IMR-90 (cell line): ENCODE measurements at regions not wholly inside any gene's neighbourhood (a gene's known extent, or its start where the extent isn't known, plus 50 kb on each side); places are given as distances from the start of the nearest gene placed in this dataset.

ENCODE experiments used
- RAD21 ChIP-seq: IDR thresholded peaks from 2 replicates; pipeline ENCODE4 v1.6.1; 2012; ENCODE audit warnings: low read length, improper control_type of control experiment
- TF ChIP-seq, protein P1 (sequence below): conservative IDR thresholded peaks from 2 replicates; pipeline ENCODE4 v1.5.1; 2012; ENCODE audit warnings: mild to moderate bottlenecking, low read depth, low read length, improper control_type of control experiment

DNA sequence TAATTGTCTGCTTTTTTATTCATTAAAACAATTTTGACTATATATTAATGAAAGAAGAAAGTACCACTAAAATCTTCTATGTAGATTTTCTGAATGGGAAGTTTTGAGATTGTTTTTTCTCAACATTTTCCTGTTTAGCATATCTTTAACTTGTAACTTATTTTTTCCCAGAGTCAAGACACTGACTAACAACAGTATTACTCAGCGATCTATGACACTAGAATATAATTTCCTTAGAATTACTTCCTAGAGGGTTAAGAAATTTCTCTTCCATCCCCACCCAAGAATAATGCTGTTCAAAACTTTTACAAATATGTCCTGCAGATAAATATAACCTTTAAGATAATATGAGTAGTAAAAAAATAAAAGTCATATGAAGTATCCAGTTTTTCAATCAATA is 218.2 kb upstream of the NR5A2 start:
- TF ChIP-seq, protein P1, sequence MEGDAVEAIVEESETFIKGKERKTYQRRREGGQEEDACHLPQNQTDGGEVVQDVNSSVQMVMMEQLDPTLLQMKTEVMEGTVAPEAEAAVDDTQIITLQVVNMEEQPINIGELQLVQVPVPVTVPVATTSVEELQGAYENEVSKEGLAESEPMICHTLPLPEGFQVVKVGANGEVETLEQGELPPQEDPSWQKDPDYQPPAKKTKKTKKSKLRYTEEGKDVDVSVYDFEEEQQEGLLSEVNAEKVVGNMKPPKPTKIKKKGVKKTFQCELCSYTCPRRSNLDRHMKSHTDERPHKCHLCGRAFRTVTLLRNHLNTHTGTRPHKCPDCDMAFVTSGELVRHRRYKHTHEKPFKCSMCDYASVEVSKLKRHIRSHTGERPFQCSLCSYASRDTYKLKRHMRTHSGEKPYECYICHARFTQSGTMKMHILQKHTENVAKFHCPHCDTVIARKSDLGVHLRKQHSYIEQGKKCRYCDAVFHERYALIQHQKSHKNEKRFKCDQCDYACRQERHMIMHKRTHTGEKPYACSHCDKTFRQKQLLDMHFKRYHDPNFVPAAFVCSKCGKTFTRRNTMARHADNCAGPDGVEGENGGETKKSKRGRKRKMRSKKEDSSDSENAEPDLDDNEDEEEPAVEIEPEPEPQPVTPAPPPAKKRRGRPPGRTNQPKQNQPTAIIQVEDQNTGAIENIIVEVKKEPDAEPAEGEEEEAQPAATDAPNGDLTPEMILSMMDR, result no peak
- no peak for TF ChIP-seq RAD21
